ENCODE measurements at regions not wholly inside any gene's neighbourhood (a gene's known extent, or its start where the extent isn't known, plus 50 kb on each side); places are given as distances from the start of the nearest gene placed in this dataset.

DNA sequence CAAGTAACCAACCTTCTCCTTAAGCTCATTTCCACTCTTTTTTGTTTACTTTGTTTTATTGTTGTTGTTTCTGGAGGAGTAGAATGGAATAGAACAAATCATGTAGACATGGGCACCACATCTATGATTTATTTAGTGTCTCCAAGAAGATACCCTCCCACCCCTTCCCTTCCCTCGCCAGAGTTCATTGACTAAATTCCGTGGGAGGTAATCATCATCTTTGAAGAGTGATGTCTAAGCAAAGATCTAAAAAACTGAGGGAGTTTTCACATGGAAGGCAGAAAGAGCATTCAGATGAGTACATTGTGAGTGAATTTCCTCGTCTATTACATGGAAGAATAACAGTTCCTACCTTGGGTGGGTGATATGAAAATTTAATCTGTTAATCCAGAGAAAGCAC is 136.2 kb downstream of the SEC16B start:
- TF ChIP-seq ZBTB7A (IDR thresholded peaks at IDR 0.05; ENCODE audit: low read depth) (no peak), TEAD4 (IDR thresholded peaks at IDR 0.05) (no peak), EP300 (IDR thresholded peaks at IDR 0.05; ENCODE audit: borderline replicate concordance) (no peak), TCF12 (IDR thresholded peaks at IDR 0.05; ENCODE audit: low read depth) (no peak), YY1 (IDR thresholded peaks at IDR 0.05; ENCODE audit: low read depth) (no peak), CEBPB (IDR thresholded peaks at IDR 0.05) (no peak), EGR1 (IDR thresholded peaks at IDR 0.05) (no peak), CREB1 (IDR thresholded peaks at IDR 0.05; ENCODE audit: low read depth) (no peak), FOXM1 (IDR thresholded peaks at IDR 0.05; ENCODE audit: borderline replicate concordance, low read depth) (no peak), TAF1 (IDR thresholded peaks at IDR 0.05; ENCODE audit: low read depth) (no peak)
- TF ChIP-seq, protein P1, sequence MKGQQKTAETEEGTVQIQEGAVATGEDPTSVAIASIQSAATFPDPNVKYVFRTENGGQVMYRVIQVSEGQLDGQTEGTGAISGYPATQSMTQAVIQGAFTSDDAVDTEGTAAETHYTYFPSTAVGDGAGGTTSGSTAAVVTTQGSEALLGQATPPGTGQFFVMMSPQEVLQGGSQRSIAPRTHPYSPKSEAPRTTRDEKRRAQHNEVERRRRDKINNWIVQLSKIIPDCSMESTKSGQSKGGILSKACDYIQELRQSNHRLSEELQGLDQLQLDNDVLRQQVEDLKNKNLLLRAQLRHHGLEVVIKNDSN (IDR thresholded peaks at IDR 0.05), result no peak
- TF ChIP-seq, protein P2, sequence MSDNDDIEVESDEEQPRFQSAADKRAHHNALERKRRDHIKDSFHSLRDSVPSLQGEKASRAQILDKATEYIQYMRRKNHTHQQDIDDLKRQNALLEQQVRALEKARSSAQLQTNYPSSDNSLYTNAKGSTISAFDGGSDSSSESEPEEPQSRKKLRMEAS (IDR thresholded peaks at IDR 0.05), result no peak

DNA sequence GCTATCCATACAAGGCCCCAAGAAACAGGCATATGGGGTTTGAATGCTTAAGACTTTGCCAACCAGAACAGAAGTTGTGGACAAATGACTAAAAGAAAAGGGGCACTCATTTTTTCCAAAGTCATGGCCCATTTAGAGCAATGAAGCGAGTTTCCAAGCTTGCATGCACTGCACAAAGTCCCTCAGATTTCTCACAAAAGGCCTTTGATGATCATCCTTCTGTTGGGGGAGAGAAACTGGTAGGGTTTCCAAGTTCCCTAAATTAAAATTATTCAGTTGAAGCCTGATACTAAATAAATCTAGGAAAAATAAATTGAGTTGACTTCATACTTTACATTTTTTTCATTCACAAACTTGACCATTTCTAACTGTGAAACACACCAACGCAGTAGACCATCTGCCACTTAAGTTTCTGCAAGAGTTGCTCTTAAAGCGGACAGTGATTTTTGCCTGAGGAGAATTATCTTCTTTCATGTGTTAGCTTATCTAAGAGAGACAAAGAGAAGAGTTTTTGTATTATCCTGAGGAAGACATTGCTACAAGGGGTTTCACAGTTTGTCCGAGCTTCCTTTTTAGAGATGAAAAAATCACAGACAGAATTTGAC is 139.2 kb downstream of the SEC16B start:
- no peak for TF ChIP-seq RAD21 (IDR thresholded peaks at IDR 0.05; ENCODE audit: low read depth)
- no peak for TF ChIP-seq YY1 (IDR thresholded peaks at IDR 0.05; ENCODE audit: low read depth)
- TF ChIP-seq TEAD4 (IDR thresholded peaks at IDR 0.05), result no peak
- no peak for TF ChIP-seq EP300 (IDR thresholded peaks at IDR 0.05; ENCODE audit: borderline replicate concordance)
- no peak for TF ChIP-seq CEBPB (IDR thresholded peaks at IDR 0.05)

DNA sequence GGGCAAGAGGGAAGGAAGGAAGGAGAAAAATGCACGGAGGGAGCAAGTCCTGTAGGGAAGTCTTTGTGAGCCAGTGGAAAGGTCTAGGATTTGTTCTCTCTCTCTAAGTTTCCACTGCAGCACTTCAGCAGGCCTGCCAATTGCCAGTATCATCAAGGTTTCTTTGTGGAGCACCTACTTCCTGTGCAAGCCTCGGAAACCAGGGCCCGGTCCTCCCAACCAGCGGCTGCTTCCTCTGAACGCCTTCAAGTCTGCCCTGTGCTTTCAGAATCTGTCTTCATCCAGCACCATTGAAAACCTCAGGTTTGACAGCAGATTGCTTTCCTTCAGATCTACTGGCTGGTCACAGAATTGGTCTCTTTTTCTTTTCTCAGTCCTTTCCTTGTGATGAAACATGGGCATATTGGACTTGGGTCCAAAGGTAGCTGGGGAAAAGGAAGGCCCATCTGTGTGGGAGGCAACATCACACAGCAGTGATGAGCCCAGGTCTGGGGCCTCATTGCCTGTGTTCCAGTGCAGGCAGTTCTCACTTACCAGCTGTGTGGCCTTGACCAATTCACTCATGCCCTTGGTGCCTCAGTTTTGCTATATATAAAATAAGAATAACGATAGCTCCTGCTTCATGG is 144.5 kb downstream of the SEC16B start:
- TF ChIP-seq, protein P1 (IDR thresholded peaks at IDR 0.05), result no peak
- no peak for TF ChIP-seq RAD21 (IDR thresholded peaks at IDR 0.05; ENCODE audit: low read depth)
- no peak for TF ChIP-seq EP300 (IDR thresholded peaks at IDR 0.05; ENCODE audit: borderline replicate concordance)
- TF ChIP-seq, protein P3, sequence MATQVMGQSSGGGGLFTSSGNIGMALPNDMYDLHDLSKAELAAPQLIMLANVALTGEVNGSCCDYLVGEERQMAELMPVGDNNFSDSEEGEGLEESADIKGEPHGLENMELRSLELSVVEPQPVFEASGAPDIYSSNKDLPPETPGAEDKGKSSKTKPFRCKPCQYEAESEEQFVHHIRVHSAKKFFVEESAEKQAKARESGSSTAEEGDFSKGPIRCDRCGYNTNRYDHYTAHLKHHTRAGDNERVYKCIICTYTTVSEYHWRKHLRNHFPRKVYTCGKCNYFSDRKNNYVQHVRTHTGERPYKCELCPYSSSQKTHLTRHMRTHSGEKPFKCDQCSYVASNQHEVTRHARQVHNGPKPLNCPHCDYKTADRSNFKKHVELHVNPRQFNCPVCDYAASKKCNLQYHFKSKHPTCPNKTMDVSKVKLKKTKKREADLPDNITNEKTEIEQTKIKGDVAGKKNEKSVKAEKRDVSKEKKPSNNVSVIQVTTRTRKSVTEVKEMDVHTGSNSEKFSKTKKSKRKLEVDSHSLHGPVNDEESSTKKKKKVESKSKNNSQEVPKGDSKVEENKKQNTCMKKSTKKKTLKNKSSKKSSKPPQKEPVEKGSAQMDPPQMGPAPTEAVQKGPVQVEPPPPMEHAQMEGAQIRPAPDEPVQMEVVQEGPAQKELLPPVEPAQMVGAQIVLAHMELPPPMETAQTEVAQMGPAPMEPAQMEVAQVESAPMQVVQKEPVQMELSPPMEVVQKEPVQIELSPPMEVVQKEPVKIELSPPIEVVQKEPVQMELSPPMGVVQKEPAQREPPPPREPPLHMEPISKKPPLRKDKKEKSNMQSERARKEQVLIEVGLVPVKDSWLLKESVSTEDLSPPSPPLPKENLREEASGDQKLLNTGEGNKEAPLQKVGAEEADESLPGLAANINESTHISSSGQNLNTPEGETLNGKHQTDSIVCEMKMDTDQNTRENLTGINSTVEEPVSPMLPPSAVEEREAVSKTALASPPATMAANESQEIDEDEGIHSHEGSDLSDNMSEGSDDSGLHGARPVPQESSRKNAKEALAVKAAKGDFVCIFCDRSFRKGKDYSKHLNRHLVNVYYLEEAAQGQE (IDR thresholded peaks at IDR 0.05; ENCODE audit: low read depth), result no peak
- TF ChIP-seq CEBPB (IDR thresholded peaks at IDR 0.05), result no peak
- TF ChIP-seq TCF12 (IDR thresholded peaks at IDR 0.05; ENCODE audit: low read depth), result no peak
- no peak for TF ChIP-seq CREB1 (IDR thresholded peaks at IDR 0.05; ENCODE audit: low read depth)
- no peak for TF ChIP-seq YY1 (IDR thresholded peaks at IDR 0.05; ENCODE audit: low read depth)
- TF ChIP-seq ZBTB7A (IDR thresholded peaks at IDR 0.05; ENCODE audit: low read depth), result no peak
- TF ChIP-seq FOXM1 (IDR thresholded peaks at IDR 0.05; ENCODE audit: borderline replicate concordance, low read depth), result no peak
- no peak for TF ChIP-seq TAF1 (IDR thresholded peaks at IDR 0.05; ENCODE audit: low read depth)
- TF ChIP-seq TEAD4 (IDR thresholded peaks at IDR 0.05), result no peak
- TF ChIP-seq, protein P2 (IDR thresholded peaks at IDR 0.05), result no peak

DNA sequence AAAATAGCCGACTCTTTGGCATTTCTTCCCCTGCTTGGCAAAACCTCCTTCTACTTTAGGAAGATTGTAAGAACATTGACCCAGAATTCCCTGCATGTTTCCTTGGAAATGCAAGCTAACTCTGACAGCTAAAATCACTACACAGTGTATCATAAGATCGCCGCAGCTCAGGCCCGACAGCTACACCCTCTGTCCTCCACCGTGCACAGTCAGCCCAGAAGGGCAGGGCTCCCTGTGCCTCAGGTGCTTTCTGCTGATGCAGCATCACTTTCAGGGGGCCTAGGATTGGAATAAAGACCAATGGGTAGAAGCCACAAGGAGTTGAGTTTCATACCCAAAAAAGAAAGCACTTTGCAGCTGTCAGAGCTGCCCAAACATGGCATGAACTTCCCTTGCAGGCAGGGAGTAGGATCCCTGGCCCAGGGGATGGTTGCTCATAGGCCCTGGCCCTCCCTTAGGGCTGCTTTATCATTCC is 145.3 kb downstream of the SEC16B start:
- TF ChIP-seq NFIC (IDR thresholded peaks at IDR 0.05), result no peak
- no peak for TF ChIP-seq CEBPB (IDR thresholded peaks at IDR 0.05)
- TF ChIP-seq TCF12 (IDR thresholded peaks at IDR 0.05; ENCODE audit: low read depth), result no peak
- TF ChIP-seq EP300 (IDR thresholded peaks at IDR 0.05; ENCODE audit: borderline replicate concordance), result no peak
- TF ChIP-seq ZBTB7A (IDR thresholded peaks at IDR 0.05; ENCODE audit: low read depth), result no peak
- TF ChIP-seq, protein P3 (IDR thresholded peaks at IDR 0.05; ENCODE audit: low read depth), result no peak
- TF ChIP-seq, protein P2 (IDR thresholded peaks at IDR 0.05), result no peak
- TF ChIP-seq TEAD4 (IDR thresholded peaks at IDR 0.05), result no peak
- no peak for TF ChIP-seq FOXM1 (IDR thresholded peaks at IDR 0.05; ENCODE audit: borderline replicate concordance, low read depth)

DNA sequence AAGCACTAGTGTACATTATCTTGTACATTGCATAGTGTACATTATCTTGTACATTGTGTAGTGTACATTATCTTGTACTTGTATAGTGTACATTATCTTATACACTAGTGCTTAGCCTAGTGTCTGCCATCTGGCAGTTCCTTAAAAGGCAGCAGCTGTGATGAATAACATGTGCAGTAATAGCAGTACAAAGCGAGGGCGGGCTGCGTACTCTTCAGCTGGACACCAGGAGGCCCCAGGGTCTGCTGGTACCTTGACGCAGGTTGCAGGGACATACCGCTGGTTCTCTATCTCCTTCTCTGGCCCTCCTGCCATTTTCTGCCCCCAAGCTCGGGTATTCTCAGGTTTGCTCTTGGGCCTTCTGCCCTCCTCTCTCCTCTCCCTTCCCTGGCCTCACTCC is 149.6 kb downstream of the SEC16B start:
- TF ChIP-seq CEBPB (IDR thresholded peaks at IDR 0.05) (no peak), YY1 (IDR thresholded peaks at IDR 0.05; ENCODE audit: low read depth) (no peak), EP300 (IDR thresholded peaks at IDR 0.05; ENCODE audit: borderline replicate concordance) (no peak), TCF12 (IDR thresholded peaks at IDR 0.05; ENCODE audit: low read depth) (no peak), EGR1 (IDR thresholded peaks at IDR 0.05) (no peak)
- TF ChIP-seq, protein P2 (IDR thresholded peaks at IDR 0.05), result no peak
- TF ChIP-seq, protein P1 (IDR thresholded peaks at IDR 0.05), result no peak
